GM12878 (cell line): ENCODE measurements at regions not wholly inside any gene's neighbourhood (a gene's known extent, or its start where the extent isn't known, plus 50 kb on each side); places are given as distances from the start of the nearest gene placed in this dataset.

Source experiments
- ATAC-seq: fragments of 200-7000 bp; cut with Tn5 transposase; 3 replicates; pipeline ENCODE4 v1.9.1; 2020; ENCODE audit warnings: mild to moderate bottlenecking, moderate library complexity
- BruUV-seq: library from RNA; stranded (reverse); fragments of 400-500 nt; replicated peaks from 2 replicates; lab custom pipeline; 2021; lab: Mats Ljungman, UMichigan
- CTCF ChIA-PET: fragments of 300-600 bp; sonication (Branson Sonifier 250); formaldehyde crosslinking; extraction: SDS; loops from one replicate; lab custom pipeline; 2021; ENCODE audit warnings: inconsistent platforms; lab: Yijun Ruan, JAX
- POLR2A ChIA-PET: fragments of 350-600 bp; formaldehyde crosslinking; extraction: SDS; loops from one replicate; lab custom pipeline; 2021; ENCODE audit warnings: inconsistent platforms; lab: Charles Lee
- RAD21 ChIA-PET: fragments of 300-600 bp; sonication (Branson Sonifier 250); formaldehyde crosslinking; loops from one replicate; lab custom pipeline; 2023; ENCODE audit warnings: antibody characterized with exemption; ENCODE audit not compliant: unreplicated experiment; lab: Charles Lee
- SMC1A ChIA-PET: fragments of 300-600 bp; sonication (Branson Sonifier 250); formaldehyde crosslinking; loops from one replicate; lab custom pipeline; 2023; ENCODE audit not compliant: unreplicated experiment, uncharacterized antibody; lab: Charles Lee
- DNase-seq: peaks from one replicate; pipeline ENCODE4 v3.0.0-alpha.2; 2011; ENCODE audit warnings: low read depth, low spot score
- FAIRE-seq: peaks from 3 replicates; lab custom pipeline; 2011; peaks lifted over from hg19 to GRCh38; lab: Jason Lieb, UNC
- H2AFZ ChIP-seq: 2 replicates; pipeline ENCODE4 v1.6.0; 2011; ENCODE audit warnings: low read depth, low read length, control low read depth; ENCODE audit not compliant: control insufficient read depth
- H3K27ac ChIP-seq: 2 replicates; pipeline ENCODE4 v1.5.1; 2011; ENCODE audit warnings: control low read depth; ENCODE audit not compliant: control insufficient read depth, insufficient read depth
- H3K27me3 ChIP-seq, 2 experiments: replicated peaks in 1 of 2; 2 replicates each; pipeline versions ENCODE4 v1.6.0 to v1.6.1; 2011; ENCODE audit warnings: low read length in 1 of 2; ENCODE audit not compliant: control insufficient read depth in 2 of 2, insufficient read depth in 2 of 2
- H3K36me3 ChIP-seq, 2 experiments: 2 replicates each; pipeline ENCODE4 v1.5.1; 2011; ENCODE audit warnings: low read length in 1 of 2; ENCODE audit not compliant: control insufficient read depth in 2 of 2, insufficient read depth in 2 of 2
- H3K4me1 ChIP-seq: 2 replicates; pipeline ENCODE4 v1.6.1; 2011; ENCODE audit warnings: mild to moderate bottlenecking, low read length, moderate library complexity, mixed read lengths; ENCODE audit not compliant: control insufficient read depth, insufficient read depth
- H3K4me2 ChIP-seq: 2 replicates; pipeline ENCODE4 v1.6.0; 2011; ENCODE audit warnings: control low read depth; ENCODE audit not compliant: control insufficient read depth, insufficient read depth
- H3K4me3 ChIP-seq: fragments of 200-600 bp; sonication (generic); 2 replicates; pipeline ENCODE4 v1.5.1; 2016
- H3K79me2 ChIP-seq: 2 replicates; pipeline ENCODE4 v1.6.0; 2011; ENCODE audit warnings: low read length; ENCODE audit not compliant: control insufficient read depth, insufficient read depth
- H3K9ac ChIP-seq: 2 replicates; pipeline ENCODE4 v1.8.0; 2011; ENCODE audit warnings: low read length, control low read depth, mixed read lengths; ENCODE audit not compliant: control insufficient read depth, insufficient read depth
- H3K9me3 ChIP-seq: replicated peaks from 3 replicates; pipeline ENCODE4 v1.5.1; 2011; ENCODE audit warnings: mild to moderate bottlenecking, low read length; ENCODE audit not compliant: control insufficient read depth, insufficient read depth
- H4K20me1 ChIP-seq: 2 replicates; pipeline ENCODE4 v1.6.0; 2011; ENCODE audit not compliant: control insufficient read depth, insufficient read depth
- FOS ChIP-seq: IDR thresholded peaks from 3 replicates; pipeline ENCODE4 v1.6.1; 2011; ENCODE audit warnings: borderline replicate concordance; ENCODE audit not compliant: insufficient read length; ENCODE audit errors: extremely low read depth
- HCFC1 ChIP-seq: fragments of 150-350 bp; IDR thresholded peaks from 2 replicates; pipeline ENCODE4 v1.6.1; 2014; ENCODE audit warnings: low read length
- IKZF1 ChIP-seq: fragments of 450-650 bp; conservative IDR thresholded peaks from 2 replicates; pipeline ENCODE4 v1.6.1; 2017; ENCODE audit warnings: antibody characterized with exemption, mild to moderate bottlenecking
- NFXL1 ChIP-seq: fragments of 450-650 bp; IDR thresholded peaks from 2 replicates; pipeline ENCODE4 v1.6.1; 2017; ENCODE audit warnings: antibody characterized with exemption, mild to moderate bottlenecking, borderline replicate concordance
- NKRF ChIP-seq: fragments of 450-650 bp; conservative IDR thresholded peaks from 2 replicates; pipeline ENCODE4 v1.6.1; 2017; ENCODE audit warnings: mild to moderate bottlenecking, moderate library complexity
- POLR2A ChIP-seq: IDR thresholded peaks from 2 replicates; pipeline ENCODE4 v1.6.1; 2011; ENCODE audit warnings: low read depth, mild to moderate bottlenecking, low read length
- RAD21 ChIP-seq: IDR thresholded peaks from 2 replicates; pipeline ENCODE4 v1.6.1; 2011; ENCODE audit warnings: mild to moderate bottlenecking, low read depth, low read length, moderate library complexity; ENCODE audit not compliant: insufficient read depth
- RFX5 ChIP-seq: IDR thresholded peaks from 2 replicates; pipeline ENCODE4 v1.6.1; 2011; ENCODE audit warnings: low read depth, low read length, improper control_type of control experiment
- SPI1 ChIP-seq: IDR thresholded peaks from 2 replicates; pipeline ENCODE4 v1.6.1; 2011; ENCODE audit warnings: low read depth, mild to moderate bottlenecking, low read length, moderate library complexity, borderline replicate concordance; ENCODE audit not compliant: insufficient read depth
- TCF7 ChIP-seq: IDR thresholded peaks from 2 replicates; pipeline ENCODE4 v1.6.1; 2014; ENCODE audit warnings: antibody characterized with exemption, borderline replicate concordance
- YBX1 ChIP-seq: fragments of 450-650 bp; IDR thresholded peaks from 2 replicates; pipeline ENCODE4 v1.6.1; 2016; ENCODE audit warnings: antibody characterized with exemption
- YY1 ChIP-seq: IDR thresholded peaks from 2 replicates; pipeline ENCODE4 v1.6.1; 2011; ENCODE audit warnings: low read depth, mild to moderate bottlenecking, low read length
- ZNF687 ChIP-seq: fragments of 450-650 bp; IDR thresholded peaks from 2 replicates; pipeline ENCODE4 v1.6.1; 2017; ENCODE audit warnings: mild to moderate bottlenecking, moderate library complexity
- WGBS: methylation state at CpG from one replicate; pipeline ENCODE4 v1.1.6; 2016; ENCODE audit warnings: low lambda C conversion rate; ENCODE audit not compliant: insufficient replicate concordance, insufficient coverage; ENCODE audit errors: missing lambda C conversion rate; 5-methylcytosine and 5-hydroxymethylcytosine counted together
- in situ Hi-C: fragments of 300-500 bp; cut with MboI; formaldehyde crosslinking; loops from 9 replicates; pipeline ENCODE4 v1.14.3; 2018; ENCODE audit warnings: mixed read lengths
- intact Hi-C: fragments of 100-400 bp; cut with micrococcal nuclease; formaldehyde crosslinking; loops from one replicate; pipeline ENCODE4 v1.14.2; 2022; ENCODE audit not compliant: unreplicated experiment

- Histone ChIP-seq H3K27ac (no peak overlapping the region), H3K79me2 (no peaks in the 10 kb centered on the region), H4K20me1 (no peaks in the 10 kb centered on the region), H3K4me1 (no peaks in the 10 kb centered on the region), H2AFZ (no peak overlapping the region), H3K9ac (no peak overlapping the region), H3K9me3 (no peaks in the 10 kb centered on the region), H3K36me3 (no peaks in the 10 kb centered on the region), H3K4me3 (no peak overlapping the region), H3K27me3 (no peaks in the 10 kb centered on the region; a peak in 1 of 4 replicates), H3K4me2 (no peak overlapping the region)
- FAIRE-seq (no peak), ATAC-seq (no peak), DNase-seq (no peak)
- intact Hi-C loops: no loop called here
- no TSS peak for BruUV-seq
- SMC1A ChIA-PET: no interaction called here
- POLR2A ChIA-PET: no interaction called here
- WGBS: 2% methylated on average over 3 of the region's 3 CpGs
- CTCF ChIA-PET: interaction anchor here (1.0 kb wide), 1 partner anchor 18 kb away, joined by 3 read pairs; no protein-coding TSS in a partner anchor
- in situ Hi-C loops: no loop called here
- no peak for TF ChIP-seq NFXL1
- no peak for TF ChIP-seq ZNF687
- no peak for TF ChIP-seq HCFC1
- TF ChIP-seq YBX1: no peak
- no peak for TF ChIP-seq TCF7
- no peak for TF ChIP-seq POLR2A
- no peak for TF ChIP-seq RFX5
- no peak for TF ChIP-seq FOS
- no peak for TF ChIP-seq IKZF1
- no peak for TF ChIP-seq YY1
- TF ChIP-seq SPI1: no peak
- no peak for TF ChIP-seq RAD21
- TF ChIP-seq NKRF: no peak
- RAD21 ChIA-PET: no interaction called here
Observed at GRCh38 chr6:84816741-84817140, 52.3 kb upstream of the TBX18 start.
